T-helper 2 cell treated with Interferon-gamma antibody and Interleukin-4, amounts not matched to agents 5 μg/mL and 100 μg/mL, for 36 hours (primary cell): ENCODE measurements at regions not wholly inside any gene's neighbourhood (a gene's known extent, or its start where the extent isn't known, plus 50 kb on each side); places are given as distances from the start of the nearest gene placed in this dataset.

Experiments used
- DNase-seq: peaks from one replicate; pipeline ENCODE4 v3.0.0; 2021; ENCODE audit warnings: low spot score
- H3K27ac Mint-ChIP-seq: one replicate; pipeline ENCODE4 v1.8.0; 2021; ENCODE audit warnings: mild to moderate bottlenecking, mixed read lengths
- H3K27me3 Mint-ChIP-seq: one replicate; pipeline ENCODE4 v1.8.0; 2021; ENCODE audit warnings: low read depth, mixed read lengths
- H3K36me3 Mint-ChIP-seq: one replicate; pipeline ENCODE4 v1.8.0; 2021; ENCODE audit warnings: low read depth, mixed read lengths
- H3K4me1 Mint-ChIP-seq: one replicate; pipeline ENCODE4 v1.8.0; 2021; ENCODE audit warnings: low read depth, mixed read lengths
- H3K4me3 Mint-ChIP-seq: one replicate; pipeline ENCODE4 v1.8.0; 2022; ENCODE audit warnings: mild to moderate bottlenecking, moderate library complexity, mixed read lengths
- H3K9me3 Mint-ChIP-seq: one replicate; pipeline ENCODE4 v1.8.0; 2021; ENCODE audit warnings: mixed read lengths

DNA sequence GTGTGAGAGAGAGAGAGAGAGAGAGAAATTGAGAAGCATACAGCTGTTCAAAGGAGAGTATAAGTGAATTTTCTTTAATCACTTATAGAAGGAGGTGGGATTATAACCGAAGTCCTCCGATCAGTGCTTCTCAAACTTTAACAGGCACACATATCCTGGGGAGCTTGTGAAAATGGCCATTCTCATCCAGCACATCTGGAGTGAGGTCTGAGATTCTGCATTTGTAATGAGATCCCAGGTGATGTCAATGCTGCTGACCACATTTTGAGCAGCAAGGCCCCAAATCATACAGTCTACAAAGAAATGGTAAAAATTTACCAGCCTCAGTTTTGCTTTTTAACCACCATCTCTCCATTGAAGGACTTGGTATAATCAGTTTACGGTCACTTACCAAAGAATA, 219.0 kb downstream of the PTEN start:
- Mint-ChIP-seq H3K9me3 (no peaks in the 10 kb centered on the region), H3K27me3 (peaks cover 58% of the 10 kb centered on the region), H3K4me1 (peaks cover 6% of the 10 kb centered on the region), H3K27ac (no peak overlapping the region), H3K36me3 (no peaks in the 10 kb centered on the region), H3K4me3 (no peak overlapping the region)
- no peak for DNase-seq

DNA sequence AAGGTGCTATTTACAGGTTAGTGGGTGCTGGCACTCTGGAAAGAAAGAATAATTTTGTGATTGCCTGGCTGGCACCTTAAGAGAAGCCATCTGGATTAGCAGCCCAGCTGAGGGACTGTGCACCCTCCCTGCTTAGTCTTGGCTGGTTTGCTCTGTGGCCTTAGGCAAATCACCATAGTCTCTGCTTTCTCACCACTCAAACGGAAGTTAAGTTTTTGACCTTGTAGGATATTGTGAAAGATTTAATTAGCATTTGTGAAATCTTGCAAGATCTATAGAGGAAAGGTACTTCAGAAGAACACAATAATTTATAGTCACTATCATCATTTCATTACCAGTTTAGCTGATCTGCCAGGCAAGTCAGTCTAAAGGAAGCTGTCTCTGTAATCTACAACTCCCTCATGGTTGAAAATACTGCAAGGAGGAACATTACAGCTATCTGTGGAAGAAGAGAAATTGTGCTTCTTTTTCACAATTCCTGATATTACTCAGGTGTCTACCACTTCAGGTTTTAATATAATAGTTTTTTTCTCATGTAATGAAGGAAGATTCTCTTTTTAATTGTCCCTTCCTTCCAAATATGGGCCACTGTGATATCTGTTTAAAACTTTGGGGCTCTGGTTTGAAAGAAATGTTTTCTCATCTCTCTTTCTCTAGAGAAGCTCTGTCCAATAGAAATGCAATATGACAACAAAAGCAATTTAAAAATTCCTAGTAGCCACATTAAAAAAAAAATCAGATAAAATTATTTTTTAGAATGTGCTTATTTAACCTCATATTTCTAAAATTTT, 219.6 kb downstream of the PTEN start:
- no peaks in the 10 kb centered on the region for H3K36me3 Mint-ChIP-seq
- DNase-seq, result no peak
- H3K4me3 Mint-ChIP-seq, result no peak overlapping the region
- H3K27me3 Mint-ChIP-seq, result peaks cover 56% of the 10 kb centered on the region
- no peaks in the 10 kb centered on the region for H3K9me3 Mint-ChIP-seq
- H3K27ac Mint-ChIP-seq, result no peak overlapping the region
- H3K4me1 Mint-ChIP-seq, result peaks cover 6% of the 10 kb centered on the region

DNA sequence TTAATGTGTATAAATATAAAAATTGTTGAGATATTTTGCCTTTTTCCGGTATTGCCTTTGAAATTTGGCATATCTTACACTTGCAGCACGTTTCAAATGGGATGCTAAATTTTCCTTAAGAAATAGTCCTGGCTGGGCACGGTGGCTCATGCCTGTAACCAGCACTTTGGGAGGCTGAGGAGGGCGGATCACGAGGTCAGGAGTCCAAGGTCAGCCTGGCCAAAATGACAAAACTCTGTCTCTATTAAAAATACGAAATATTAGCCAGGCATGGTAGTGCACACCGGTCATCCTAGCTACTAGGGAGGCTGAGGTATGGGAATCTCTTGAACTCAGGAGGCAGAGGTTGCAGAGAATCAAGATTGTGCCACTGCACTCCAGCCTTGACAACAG, 220.2 kb downstream of the PTEN start:
- H3K27ac Mint-ChIP-seq, result no peak overlapping the region
- peaks cover 56% of the 10 kb centered on the region for H3K27me3 Mint-ChIP-seq
- H3K4me3 Mint-ChIP-seq, result no peak overlapping the region
- no peaks in the 10 kb centered on the region for H3K9me3 Mint-ChIP-seq
- DNase-seq, result no peak
- no peaks in the 10 kb centered on the region for H3K36me3 Mint-ChIP-seq
- H3K4me1 Mint-ChIP-seq, result peaks cover 6% of the 10 kb centered on the region

DNA sequence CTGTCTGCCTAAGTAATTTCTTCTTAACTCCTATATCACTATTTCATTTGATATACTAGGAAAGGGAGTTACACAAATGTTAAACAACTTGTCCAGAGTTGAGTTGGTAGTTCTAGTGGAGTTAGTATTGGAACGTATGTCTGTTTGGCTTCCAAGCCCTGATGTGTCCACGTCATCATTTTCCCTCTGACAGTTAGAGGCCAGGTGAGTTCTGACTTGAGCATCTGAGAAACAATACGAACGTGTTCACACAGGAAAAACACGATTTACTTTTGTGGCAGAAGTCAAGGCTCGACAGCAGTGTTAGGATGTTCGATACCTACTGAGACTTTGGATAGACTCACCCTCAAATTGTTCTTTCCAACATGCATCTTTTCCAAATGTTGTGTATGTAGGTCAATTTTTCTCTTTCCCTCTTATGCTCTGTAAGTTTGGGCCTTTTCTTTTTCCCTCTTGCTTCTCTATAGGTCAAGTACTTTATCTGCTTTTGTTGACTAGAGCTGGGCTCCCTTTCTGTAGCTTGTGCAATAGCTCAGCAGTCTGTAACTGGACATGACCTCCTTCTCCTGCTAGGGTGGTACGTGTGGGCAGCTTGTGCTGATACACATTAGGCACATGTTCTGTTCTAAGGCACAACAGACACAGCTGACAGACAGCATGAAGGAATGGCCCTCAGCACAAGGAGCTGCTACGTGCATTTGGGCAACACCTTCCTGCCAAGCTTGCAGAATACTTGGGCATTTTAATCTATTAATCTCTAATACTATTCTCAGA, 222.9 kb downstream of the PTEN start:
- no peaks in the 10 kb centered on the region for H3K9me3 Mint-ChIP-seq

DNA sequence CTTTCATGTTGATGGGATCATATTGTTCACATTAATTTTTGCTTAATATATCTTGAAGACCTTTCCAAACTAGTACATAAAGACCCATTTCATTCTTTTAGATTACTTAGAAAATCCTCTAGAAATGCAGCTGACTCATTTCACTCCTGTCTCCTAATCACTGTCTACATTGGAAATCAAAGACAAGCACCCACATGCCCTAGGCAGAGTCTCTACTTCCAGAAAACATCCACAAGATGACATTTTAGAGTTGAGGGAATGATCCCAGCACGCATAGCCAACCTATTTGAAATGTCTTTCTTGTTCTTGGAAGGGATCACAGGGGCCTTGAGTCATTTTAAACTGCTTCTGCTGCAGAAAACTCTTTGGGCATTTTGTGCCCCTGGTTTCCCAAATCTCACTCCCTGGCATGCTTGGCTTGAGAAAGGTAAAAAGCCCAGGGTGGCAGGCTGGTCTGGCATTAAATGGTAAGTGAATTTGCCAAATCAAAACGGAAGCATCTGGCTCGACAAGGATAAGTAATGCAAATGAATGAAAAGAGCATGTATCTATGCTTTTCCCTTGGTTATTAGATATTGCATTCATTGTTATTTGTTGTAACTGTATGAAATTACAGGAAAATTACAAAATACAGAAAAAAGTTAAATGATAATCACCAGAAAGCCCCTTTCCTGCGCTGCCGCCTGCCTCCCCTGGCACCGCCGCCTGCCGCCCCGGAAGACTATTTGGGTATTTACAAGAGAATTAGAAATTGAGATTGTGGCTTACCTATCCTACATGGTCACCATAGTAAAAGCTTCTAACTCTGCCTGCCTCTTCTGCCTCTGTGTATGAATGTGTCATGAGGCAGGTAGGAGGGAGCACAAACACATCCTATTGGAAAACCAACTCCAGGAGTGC, 225.3 kb downstream of the PTEN start:
- peaks cover 32% of the 10 kb centered on the region for H3K4me1 Mint-ChIP-seq

More for the DNA sequence above, 222.9 kb downstream of the PTEN start:
- peaks cover 6% of the 10 kb centered on the region for H3K36me3 Mint-ChIP-seq
- H3K4me3 Mint-ChIP-seq, result no peak overlapping the region
- H3K27me3 Mint-ChIP-seq, result peaks cover 54% of the 10 kb centered on the region
- H3K27ac Mint-ChIP-seq, result no peak overlapping the region
- H3K4me1 Mint-ChIP-seq, result peaks cover 20% of the 10 kb centered on the region
- DNase-seq, result no peak

DNA sequence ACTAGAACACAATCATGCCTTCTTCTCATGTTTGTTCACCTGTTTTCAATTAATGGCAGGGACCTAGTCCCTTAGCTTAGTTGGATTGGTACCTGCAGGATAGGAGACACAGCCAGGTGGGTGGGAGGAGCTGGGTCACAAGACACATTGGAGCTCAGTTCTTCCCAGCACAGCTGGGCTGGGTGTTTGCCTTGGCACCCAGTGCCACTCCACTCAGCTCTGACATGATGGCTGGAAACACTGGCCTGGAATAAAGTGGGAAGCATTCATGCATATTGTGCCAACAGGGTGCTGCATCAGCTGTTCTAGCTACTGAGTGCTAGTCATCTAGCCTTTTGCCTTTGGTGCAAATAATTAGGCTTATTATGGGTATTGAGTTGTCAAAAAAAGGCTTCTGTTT, 226.1 kb downstream of the PTEN start:
- H3K27ac Mint-ChIP-seq, result no peak overlapping the region
- no peak overlapping the region for H3K4me3 Mint-ChIP-seq
- H3K9me3 Mint-ChIP-seq, result no peaks in the 10 kb centered on the region
- H3K4me1 Mint-ChIP-seq, result peaks cover 34% of the 10 kb centered on the region
- peaks cover 48% of the 10 kb centered on the region for H3K27me3 Mint-ChIP-seq
- no peak for DNase-seq
- H3K36me3 Mint-ChIP-seq, result peaks cover 6% of the 10 kb centered on the region

More for the DNA sequence above, 225.3 kb downstream of the PTEN start:
- peaks cover 47% of the 10 kb centered on the region for H3K27me3 Mint-ChIP-seq
- H3K36me3 Mint-ChIP-seq, result peaks cover 6% of the 10 kb centered on the region
- H3K27ac Mint-ChIP-seq, result no peak overlapping the region
- H3K4me3 Mint-ChIP-seq, result no peak overlapping the region
- no peaks in the 10 kb centered on the region for H3K9me3 Mint-ChIP-seq
- no peak for DNase-seq

DNA sequence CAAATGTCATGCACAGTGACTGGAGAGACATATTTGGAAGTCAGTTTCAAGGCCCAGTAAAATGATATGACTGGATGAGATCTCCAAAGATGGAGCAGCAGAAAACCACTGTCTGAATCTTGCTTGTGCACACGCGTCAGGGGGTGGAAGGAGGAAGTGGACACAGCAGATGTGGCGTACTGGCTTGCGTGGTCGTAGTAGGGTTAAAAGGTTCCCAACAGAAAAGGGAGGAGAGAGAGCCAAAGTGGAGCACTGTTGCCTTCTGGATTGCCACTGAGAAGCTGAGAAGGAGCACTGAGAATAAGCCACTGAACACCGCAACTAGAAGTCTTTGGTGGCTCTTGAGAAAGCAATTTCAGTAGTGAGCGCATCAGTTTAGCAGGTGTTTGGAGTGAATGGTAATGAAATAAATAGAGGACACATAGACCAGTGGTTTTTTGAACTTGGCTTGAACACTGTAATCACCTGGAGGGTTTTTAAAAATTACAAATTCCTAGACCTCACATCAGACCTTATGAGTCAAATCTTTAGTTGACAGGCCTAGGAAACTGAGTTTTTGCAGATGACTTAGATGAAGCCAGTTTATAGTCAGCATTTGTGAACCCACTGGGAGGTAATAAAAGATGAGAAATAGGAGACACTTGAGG, 227.3 kb downstream of the PTEN start:
- Mint-ChIP-seq H3K27me3 (peaks cover 53% of the 10 kb centered on the region), H3K27ac (peak overlapping the region; percentile 64), H3K4me1 (peaks cover 34% of the 10 kb centered on the region), H3K36me3 (peaks cover 6% of the 10 kb centered on the region), H3K9me3 (no peaks in the 10 kb centered on the region), H3K4me3 (peak overlapping the region; percentile 45)
- DNase-seq, result no peak

DNA sequence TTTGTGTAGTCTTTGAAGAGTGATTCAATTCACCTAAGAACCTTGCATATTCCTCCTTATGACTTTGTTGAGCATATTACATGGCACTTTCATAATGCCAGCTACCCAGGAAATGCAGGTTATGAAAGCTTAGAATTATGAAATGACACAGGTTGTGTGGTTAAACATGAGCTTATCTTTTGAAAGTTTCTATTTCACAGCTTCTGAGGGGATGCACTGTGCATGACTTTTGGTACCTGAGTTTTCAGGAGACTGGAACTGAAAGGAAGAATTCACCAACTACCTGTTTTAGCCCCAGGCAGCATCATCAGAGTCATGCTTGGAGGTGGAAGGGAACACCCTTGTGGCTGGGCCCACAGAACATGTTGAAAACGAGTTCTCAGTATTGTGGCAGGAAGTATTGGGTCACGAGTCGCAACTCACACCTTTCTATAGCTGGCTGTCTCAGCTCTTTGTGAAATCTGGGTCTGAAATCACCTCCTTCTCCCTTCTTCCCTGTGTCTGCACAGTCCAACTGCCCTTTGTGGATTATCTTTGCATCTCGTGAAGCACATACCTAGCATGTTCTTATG, 228.2 kb downstream of the PTEN start:
- peaks cover 6% of the 10 kb centered on the region for H3K36me3 Mint-ChIP-seq
- H3K4me1 Mint-ChIP-seq, result peaks cover 34% of the 10 kb centered on the region
- no peaks in the 10 kb centered on the region for H3K9me3 Mint-ChIP-seq
- peak overlapping the region; percentile 32 for H3K4me3 Mint-ChIP-seq
- DNase-seq, result peak; percentile 81
- H3K27ac Mint-ChIP-seq, result peak overlapping the region; percentile 64
- peaks cover 54% of the 10 kb centered on the region for H3K27me3 Mint-ChIP-seq

DNA sequence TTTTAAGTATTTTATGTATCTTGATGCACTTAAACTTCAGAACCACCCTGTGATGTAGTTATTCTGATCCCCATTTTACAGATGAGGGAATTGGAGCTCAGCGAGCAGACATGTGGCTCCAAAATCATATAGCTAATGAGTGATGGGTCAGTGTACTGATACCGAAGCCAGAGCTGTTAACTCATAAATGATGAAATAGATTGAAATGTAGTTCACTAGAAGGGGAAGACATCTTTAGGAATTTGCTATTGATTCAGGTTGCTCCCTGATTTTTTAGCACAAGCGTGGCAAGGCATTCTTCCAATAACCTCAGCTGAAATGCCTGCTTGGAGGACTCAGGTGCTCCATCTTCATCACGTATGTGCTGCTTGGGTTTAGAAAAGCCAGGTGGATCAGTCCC, 228.8 kb downstream of the PTEN start:
- Mint-ChIP-seq H3K9me3 (no peaks in the 10 kb centered on the region), H3K27me3 (peaks cover 52% of the 10 kb centered on the region), H3K4me3 (peak overlapping the region; percentile 25), H3K27ac (no peak overlapping the region), H3K4me1 (peaks cover 34% of the 10 kb centered on the region), H3K36me3 (peaks cover 6% of the 10 kb centered on the region)
- no peak for DNase-seq

DNA sequence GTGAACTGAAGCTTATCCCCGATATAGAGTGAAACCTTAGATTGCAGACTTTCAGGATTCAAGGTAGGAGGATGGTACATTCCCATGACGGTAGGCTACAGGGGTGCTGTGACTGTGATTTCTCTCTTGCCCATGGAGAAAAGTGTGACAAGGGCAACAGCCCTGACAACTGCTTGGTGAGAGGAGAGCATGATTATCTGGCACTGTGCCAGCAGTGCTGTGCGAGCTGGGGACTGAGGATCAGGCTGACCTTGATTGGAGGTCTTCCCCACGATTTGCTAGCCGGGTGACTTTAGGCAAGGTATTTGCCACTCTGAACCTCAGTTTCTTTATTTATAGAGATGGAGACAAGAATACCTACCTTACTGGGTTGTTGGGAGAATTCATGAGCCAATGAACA, 229.5 kb downstream of the PTEN start:
- Mint-ChIP-seq H3K27me3 (peaks cover 55% of the 10 kb centered on the region), H3K4me1 (peaks cover 34% of the 10 kb centered on the region), H3K4me3 (no peak overlapping the region)

DNA sequence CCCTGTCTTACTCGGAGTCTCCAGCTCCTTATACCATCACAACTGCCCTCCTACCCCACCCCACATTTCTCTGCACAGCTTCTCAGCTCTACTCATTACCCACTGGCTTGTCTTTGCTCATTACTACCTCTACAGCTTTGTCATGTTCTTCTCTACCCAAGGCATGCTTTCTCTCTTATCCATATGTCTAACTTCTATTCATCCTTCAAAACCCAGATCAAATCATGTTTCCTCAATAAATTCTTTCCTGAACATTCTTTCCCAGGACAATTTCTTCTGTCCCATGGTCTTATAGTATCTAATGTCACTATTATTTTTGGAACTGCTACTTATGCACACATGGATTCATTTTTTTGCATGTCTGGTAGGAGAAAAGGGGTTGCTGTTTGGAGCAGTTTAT, 231.4 kb downstream of the PTEN start:
- DNase-seq, result no peak
- H3K4me1 Mint-ChIP-seq, result peaks cover 33% of the 10 kb centered on the region
- no peak overlapping the region for H3K4me3 Mint-ChIP-seq
- peaks cover 57% of the 10 kb centered on the region for H3K27me3 Mint-ChIP-seq
- H3K36me3 Mint-ChIP-seq, result peaks cover 6% of the 10 kb centered on the region
- no peak overlapping the region for H3K27ac Mint-ChIP-seq
- H3K9me3 Mint-ChIP-seq, result no peaks in the 10 kb centered on the region

More for the DNA sequence above, 229.5 kb downstream of the PTEN start:
- H3K9me3 Mint-ChIP-seq, result no peaks in the 10 kb centered on the region
- H3K36me3 Mint-ChIP-seq, result peaks cover 6% of the 10 kb centered on the region
- H3K27ac Mint-ChIP-seq, result no peak overlapping the region
- no peak for DNase-seq

DNA sequence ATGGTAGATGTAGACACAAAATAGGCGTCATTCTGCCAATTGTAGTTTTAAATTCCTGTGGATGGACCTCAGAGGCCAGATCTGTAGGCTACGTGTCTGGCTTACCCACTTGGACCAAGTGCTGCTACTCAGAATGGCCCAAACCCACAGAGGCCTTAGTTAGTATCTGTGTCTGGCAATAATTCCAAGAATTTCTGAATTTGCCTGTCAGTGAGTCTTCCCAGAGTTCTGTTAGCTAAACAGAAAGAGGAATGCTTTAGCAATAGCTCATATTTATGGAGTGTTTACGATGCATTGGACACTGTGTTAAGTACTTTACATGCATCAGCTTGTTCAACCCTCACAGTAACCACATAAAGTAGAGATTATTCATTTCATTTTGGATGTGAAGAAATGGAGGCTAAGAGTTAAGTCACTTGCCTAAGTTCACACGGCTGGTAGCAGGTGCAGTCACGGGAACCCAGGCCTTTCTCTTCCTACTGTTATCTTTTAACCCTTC, 231.8 kb downstream of the PTEN start:
- H3K4me1 Mint-ChIP-seq, result peaks cover 29% of the 10 kb centered on the region
- H3K27me3 Mint-ChIP-seq, result peaks cover 55% of the 10 kb centered on the region
- H3K27ac Mint-ChIP-seq, result no peak overlapping the region
- no peak for DNase-seq
- no peaks in the 10 kb centered on the region for H3K9me3 Mint-ChIP-seq
- peaks cover 2% of the 10 kb centered on the region for H3K36me3 Mint-ChIP-seq
- no peak overlapping the region for H3K4me3 Mint-ChIP-seq
